A549 (cell line): ENCODE measurements at regions not wholly inside any gene's neighbourhood (a gene's known extent, or its start where the extent isn't known, plus 50 kb on each side); places are given as distances from the start of the nearest gene placed in this dataset.

Experiments used
- ATAC-seq, 2 experiments: fragments of 200-7000 bp in 1 of 2; fragments of >200 bp in 1 of 2; cut with Nextera tagmentation in 1 of 2; cut with Tn5 transposase in 1 of 2; 3 replicates each; pipeline versions ENCODE4 v1.8.0 to v1.9.1; 2018 to 2020; ENCODE audit warnings: mild to moderate bottlenecking in 1 of 2, moderate library complexity in 1 of 2
- CTCF ChIA-PET: fragments of 300-600 bp; sonication (Branson Sonifier 250); formaldehyde crosslinking; extraction: SDS; loops from one replicate; lab custom pipeline; 2021; ENCODE audit warnings: antibody characterized with exemption, inconsistent platforms; lab: Yijun Ruan, JAX
- POLR2A ChIA-PET: fragments of 350-600 bp; formaldehyde crosslinking; extraction: SDS; loops from one replicate; lab custom pipeline; 2021; ENCODE audit warnings: antibody characterized with exemption, inconsistent platforms; lab: Yijun Ruan, JAX
- DNase-seq, 2 experiments: peaks; one replicate each; pipeline versions ENCODE4 v3.0.0 to v3.0.0-alpha.2; 2011 to 2016; ENCODE audit warnings: low read depth in 1 of 2, low spot score in 1 of 2
- FAIRE-seq: peaks from 2 replicates; lab custom pipeline; 2011; peaks lifted over from hg19 to GRCh38; lab: Jason Lieb, UNC
- H3K27ac ChIP-seq, 2 experiments: fragments of >200 bp; sonication (Bioruptor Twin); formaldehyde crosslinking; 3 replicates each; pipeline ENCODE4 v1.5.1; 2016 to 2017
- H3K4me1 ChIP-seq: fragments of >200 bp; sonication (Bioruptor Twin); formaldehyde crosslinking; 3 replicates; pipeline ENCODE4 v1.6.1; 2016
- H3K4me2 ChIP-seq: fragments of >200 bp; sonication (Bioruptor Twin); formaldehyde crosslinking; 3 replicates; pipeline ENCODE4 v1.6.1; 2016
- H3K4me3 ChIP-seq: fragments of >200 bp; sonication (Bioruptor Twin); formaldehyde crosslinking; 3 replicates; pipeline ENCODE4 v1.5.1; 2016
- H3K9me3 ChIP-seq: fragments of >200 bp; sonication (Bioruptor Twin); formaldehyde crosslinking; 3 replicates; pipeline ENCODE4 v1.6.1; 2016
- CEBPB ChIP-seq, 2 experiments: fragments of >200 bp in 1 of 2; sonication (Bioruptor Twin) in 1 of 2; formaldehyde crosslinking in 1 of 2; IDR thresholded peaks; 2 replicates each; pipeline ENCODE4 v1.6.1; 2012 to 2016
- CHD2 ChIP-seq: fragments of 150-350 bp; IDR thresholded peaks from 2 replicates; pipeline ENCODE4 v1.6.1; 2014; ENCODE audit warnings: low read length; ENCODE audit not compliant: partially characterized antibody
- CHD4 ChIP-seq: fragments of 200-600 bp; sonication (generic); IDR thresholded peaks from 2 replicates; pipeline ENCODE4 v1.6.1; 2016; ENCODE audit warnings: antibody characterized with exemption, mild to moderate bottlenecking, borderline replicate concordance
- EHF ChIP-seq: fragments of 250-450 bp; sonication (Bioruptor Pico); IDR thresholded peaks from 2 replicates; pipeline ENCODE4 v1.5.0; 2020; ENCODE audit warnings: mild to moderate bottlenecking
- EHMT2 ChIP-seq: fragments of 200-600 bp; sonication (generic); IDR thresholded peaks from 2 replicates; pipeline ENCODE4 v1.6.1; 2016; ENCODE audit warnings: antibody characterized with exemption, low read depth, mild to moderate bottlenecking, moderate library complexity
- EP300 ChIP-seq, 2 experiments: fragments of >200 bp; sonication (Bioruptor Twin); formaldehyde crosslinking; IDR thresholded peaks; 2 replicates in 1 of 2; 3 replicates in 1 of 2; pipeline ENCODE4 v1.6.1; 2016 to 2017
- FOSB ChIP-seq: fragments of 250-450 bp; sonication (Bioruptor Pico); IDR thresholded peaks from 2 replicates; pipeline ENCODE4 v1.5.0; 2020; ENCODE audit warnings: mild to moderate bottlenecking, moderate library complexity
- FOXS1 ChIP-seq: fragments of 250-450 bp; sonication (Bioruptor Pico); IDR thresholded peaks from 2 replicates; pipeline ENCODE4 v1.5.0; 2020; ENCODE audit warnings: mild to moderate bottlenecking, moderate library complexity
- GATA3 ChIP-seq: IDR thresholded peaks from 2 replicates; pipeline ENCODE4 v1.6.1; 2012; ENCODE audit warnings: borderline replicate concordance
- HOXB5 ChIP-seq: fragments of 250-450 bp; sonication (Bioruptor Pico); IDR thresholded peaks from 2 replicates; pipeline ENCODE4 v1.5.0; 2020; ENCODE audit warnings: mild to moderate bottlenecking, moderate library complexity
- JUN ChIP-seq, 2 experiments: fragments of >200 bp; sonication (Bioruptor Twin); formaldehyde crosslinking; IDR thresholded peaks; 2 replicates in 1 of 2; 3 replicates in 1 of 2; pipeline ENCODE4 v1.6.1; 2016 to 2017
- MAZ ChIP-seq: fragments of 150-350 bp; IDR thresholded peaks from 2 replicates; pipeline ENCODE4 v1.6.1; 2014; ENCODE audit warnings: antibody characterized with exemption, low read depth, low read length, borderline replicate concordance
- NPAS2 ChIP-seq: fragments of 250-450 bp; sonication (Bioruptor Pico); IDR thresholded peaks from 2 replicates; pipeline ENCODE4 v1.8.0; 2022; ENCODE audit warnings: mild to moderate bottlenecking, moderate library complexity, borderline replicate concordance
- NR3C1 ChIP-seq: fragments of >200 bp; sonication (Bioruptor Twin); formaldehyde crosslinking; IDR thresholded peaks from 3 replicates; pipeline ENCODE4 v1.6.1; 2017
- PHF8 ChIP-seq: fragments of 200-600 bp; sonication (generic); IDR thresholded peaks from 2 replicates; pipeline ENCODE4 v1.6.1; 2016; ENCODE audit warnings: low read depth, mild to moderate bottlenecking, antibody characterized with exemption, moderate library complexity, borderline replicate concordance
- POLR2A ChIP-seq: IDR thresholded peaks from 2 replicates; pipeline ENCODE4 v1.6.1; 2012; ENCODE audit warnings: mild to moderate bottlenecking, low read length
- POLR2AphosphoS2 ChIP-seq: conservative IDR thresholded peaks from 2 replicates; pipeline ENCODE4 v1.6.1; 2012; ENCODE audit warnings: low read length, improper control_type of control experiment, inconsistent platforms
- RARB ChIP-seq: fragments of 250-450 bp; sonication (Bioruptor Pico); IDR thresholded peaks from 2 replicates; pipeline ENCODE4 v1.8.0; 2021; ENCODE audit warnings: mild to moderate bottlenecking, moderate library complexity
- RCOR1 ChIP-seq: fragments of 150-350 bp; IDR thresholded peaks from 2 replicates; pipeline ENCODE4 v1.6.1; 2014; ENCODE audit warnings: antibody characterized with exemption, low read length, low read depth
- RFX5 ChIP-seq: fragments of 450-650 bp; IDR thresholded peaks from 2 replicates; pipeline ENCODE4 v1.7.1; 2014; ENCODE audit warnings: antibody characterized with exemption, mild to moderate bottlenecking, moderate library complexity
- SREBF2 ChIP-seq: fragments of 450-650 bp; IDR thresholded peaks from 2 replicates; pipeline ENCODE4 v1.6.1; 2014; ENCODE audit warnings: mild to moderate bottlenecking, moderate library complexity
- TP53 ChIP-seq: fragments of 250-450 bp; sonication (Bioruptor Pico); IDR thresholded peaks from 2 replicates; pipeline ENCODE4 v1.5.0; 2021; ENCODE audit warnings: mild to moderate bottlenecking, moderate library complexity
- ZC3H11A ChIP-seq: fragments of 450-650 bp; IDR thresholded peaks from 2 replicates; pipeline ENCODE4 v1.6.1; 2014; ENCODE audit warnings: antibody characterized with exemption, mild to moderate bottlenecking
- ZSCAN20 ChIP-seq: fragments of 250-450 bp; sonication (Bioruptor Pico); IDR thresholded peaks from 2 replicates; pipeline ENCODE4 v1.8.0; 2022; ENCODE audit warnings: mild to moderate bottlenecking, moderate library complexity
- WGBS: methylation state at CpG from one replicate; pipeline ENCODE4 v1.1.6; 2017; ENCODE audit errors: missing lambda C conversion rate; 5-methylcytosine and 5-hydroxymethylcytosine counted together
- TF ChIP-seq, protein P1 (sequence below): fragments of 150-350 bp; IDR thresholded peaks from 2 replicates; pipeline ENCODE4 v1.6.1; 2014; ENCODE audit warnings: low read depth, mild to moderate bottlenecking, low read length
- TF ChIP-seq, protein P2 (sequence below): fragments of 250-450 bp; sonication (Bioruptor Pico); IDR thresholded peaks from 2 replicates; pipeline ENCODE4 v1.5.0; 2020; ENCODE audit warnings: low read depth, mild to moderate bottlenecking, moderate library complexity
- TF ChIP-seq, protein P3 (sequence below): IDR thresholded peaks from 2 replicates; pipeline ENCODE4 v1.6.1; 2012

DNA sequence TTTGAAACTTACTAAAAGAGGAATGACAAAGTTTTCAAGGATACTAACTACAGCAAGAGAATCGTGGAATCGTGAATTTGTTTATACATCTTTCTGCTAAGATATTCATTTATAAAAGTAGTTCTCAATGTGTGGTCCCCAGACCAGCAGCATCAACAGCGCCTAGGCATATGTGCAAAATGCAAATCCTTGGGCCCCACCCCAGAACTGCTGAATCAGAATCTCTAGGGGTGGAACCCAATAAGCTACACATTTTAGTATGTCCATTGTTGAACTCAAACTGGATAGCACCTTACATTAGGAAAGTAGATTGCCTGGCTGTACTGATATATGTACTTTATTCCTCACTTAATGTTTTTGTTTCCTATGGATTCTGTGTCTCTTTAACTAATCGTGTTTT lies 346.0 kb downstream of the MFSD1 start:
- no peak for ATAC-seq
- TF ChIP-seq ZC3H11A (no peak), FOSB (no peak), EP300 (IDR thresholded peaks at IDR 0.05) (no peak), EHF (no peak)
- TF ChIP-seq, protein P1, sequence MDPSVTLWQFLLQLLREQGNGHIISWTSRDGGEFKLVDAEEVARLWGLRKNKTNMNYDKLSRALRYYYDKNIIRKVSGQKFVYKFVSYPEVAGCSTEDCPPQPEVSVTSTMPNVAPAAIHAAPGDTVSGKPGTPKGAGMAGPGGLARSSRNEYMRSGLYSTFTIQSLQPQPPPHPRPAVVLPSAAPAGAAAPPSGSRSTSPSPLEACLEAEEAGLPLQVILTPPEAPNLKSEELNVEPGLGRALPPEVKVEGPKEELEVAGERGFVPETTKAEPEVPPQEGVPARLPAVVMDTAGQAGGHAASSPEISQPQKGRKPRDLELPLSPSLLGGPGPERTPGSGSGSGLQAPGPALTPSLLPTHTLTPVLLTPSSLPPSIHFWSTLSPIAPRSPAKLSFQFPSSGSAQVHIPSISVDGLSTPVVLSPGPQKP, result no peak
- 64% methylated on average over 4 of the region's 4 CpGs for WGBS

DNA sequence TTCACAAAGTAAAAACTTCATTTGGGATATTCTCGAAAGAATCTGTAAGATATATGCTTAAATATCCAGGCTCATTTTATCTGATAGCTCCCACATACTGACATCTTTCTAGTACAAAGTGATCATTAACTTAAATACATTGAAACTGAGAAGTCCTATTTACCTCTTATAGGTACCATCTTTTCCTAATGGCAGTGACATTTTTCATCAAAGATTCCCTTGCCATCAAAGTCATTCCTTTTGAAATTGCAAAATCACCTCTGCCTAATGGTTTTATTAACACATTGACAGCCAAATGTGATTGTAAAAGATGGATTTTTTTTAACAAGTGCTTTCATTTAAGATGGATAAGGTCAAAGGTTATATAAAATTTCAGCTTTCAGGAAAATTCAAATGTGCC lies 346.6 kb downstream of the MFSD1 start:
- H3K4me2 ChIP-seq, result no peak overlapping the region
- CTCF ChIA-PET, result interaction anchor here (0.6 kb wide), 1 partner anchor 855 kb away, joined by 4 read pairs; no protein-coding TSS in a partner anchor
- ATAC-seq (no peak), FAIRE-seq (no peak)
- H3K9me3 ChIP-seq, result no peaks in the 10 kb centered on the region
- WGBS, result 35% methylated on average over 1 of the region's 1 CpG
- no peak overlapping the region for H3K27ac ChIP-seq
- H3K4me3 ChIP-seq, result no peak overlapping the region
- no peaks in the 10 kb centered on the region for H3K4me1 ChIP-seq
- POLR2A ChIA-PET, result no interaction called here
- no peak for TF ChIP-seq EHMT2
- no peak for TF ChIP-seq CHD4
- no peak for TF ChIP-seq SREBF2
- no peak for TF ChIP-seq POLR2AphosphoS2
- TF ChIP-seq POLR2A, result no peak
- no peak for TF ChIP-seq FOSB
- no peak for TF ChIP-seq PHF8
- TF ChIP-seq TP53 (CRISPR knock-in tag), result no peak
- TF ChIP-seq GATA3, result no peak
- TF ChIP-seq MAZ, result no peak
- TF ChIP-seq JUN (IDR thresholded peaks at IDR 0.05), result no peak
- TF ChIP-seq, protein P2, sequence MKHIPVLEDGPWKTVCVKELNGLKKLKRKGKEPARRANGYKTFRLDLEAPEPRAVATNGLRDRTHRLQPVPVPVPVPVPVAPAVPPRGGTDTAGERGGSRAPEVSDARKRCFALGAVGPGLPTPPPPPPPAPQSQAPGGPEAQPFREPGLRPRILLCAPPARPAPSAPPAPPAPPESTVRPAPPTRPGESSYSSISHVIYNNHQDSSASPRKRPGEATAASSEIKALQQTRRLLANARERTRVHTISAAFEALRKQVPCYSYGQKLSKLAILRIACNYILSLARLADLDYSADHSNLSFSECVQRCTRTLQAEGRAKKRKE (CRISPR knock-in tag), result no peak
- TF ChIP-seq RCOR1, result no peak
- no peak for TF ChIP-seq FOXS1
- no peak for TF ChIP-seq HOXB5 (CRISPR knock-in tag)
- no peak for TF ChIP-seq ZSCAN20 (CRISPR knock-in tag)
- TF ChIP-seq NPAS2 (CRISPR knock-in tag), result no peak
- TF ChIP-seq, protein P1, result no peak
- TF ChIP-seq, all 56 proteins: peak for 0
- DNase-seq, result no peak

More for the DNA sequence above, 346.0 kb downstream of the MFSD1 start:
- Histone ChIP-seq H3K4me2 (no peak overlapping the region), H3K27ac (no peak overlapping the region), H3K4me3 (no peak overlapping the region), H3K4me1 (no peaks in the 10 kb centered on the region), H3K9me3 (no peaks in the 10 kb centered on the region)
- ChIA-PET POLR2A (no interaction called here), CTCF (interaction anchor here (1.0 kb wide), 1 partner anchor 10 kb away, joined by 3 read pairs; no protein-coding TSS in a partner anchor)
- FAIRE-seq, result no peak
- no peak for DNase-seq

DNA sequence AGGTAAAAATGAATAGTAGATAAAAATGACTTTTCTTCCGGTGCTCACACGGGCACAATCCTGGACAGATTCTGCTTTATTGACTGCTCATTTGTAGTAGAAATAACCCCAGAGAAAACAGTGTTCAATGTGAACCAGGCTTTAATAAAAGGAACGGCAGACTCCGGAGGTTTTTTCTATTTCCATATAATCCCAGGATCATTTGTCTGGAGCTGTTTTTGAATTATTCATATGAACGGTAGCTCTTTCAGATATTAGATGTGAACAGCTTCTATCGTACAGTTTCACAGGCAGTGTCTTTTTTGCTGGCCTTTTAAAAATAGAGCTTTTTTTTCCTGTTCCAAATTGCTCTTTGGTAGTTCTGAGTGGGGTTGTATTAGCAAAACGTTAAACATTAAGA lies 347.3 kb downstream of the MFSD1 start:
- Histone ChIP-seq H3K4me3 (no peak overlapping the region), H3K4me2 (no peak overlapping the region), H3K4me1 (no peaks in the 10 kb centered on the region), H3K9me3 (no peaks in the 10 kb centered on the region), H3K27ac (no peak overlapping the region)
- ATAC-seq (no peak), DNase-seq (no peak), FAIRE-seq (no peak)
- CTCF ChIA-PET, result no interaction called here
- POLR2A ChIA-PET, result no interaction called here
- WGBS, result 70% methylated on average over 7 of the region's 7 CpGs
- TF ChIP-seq, protein P3, sequence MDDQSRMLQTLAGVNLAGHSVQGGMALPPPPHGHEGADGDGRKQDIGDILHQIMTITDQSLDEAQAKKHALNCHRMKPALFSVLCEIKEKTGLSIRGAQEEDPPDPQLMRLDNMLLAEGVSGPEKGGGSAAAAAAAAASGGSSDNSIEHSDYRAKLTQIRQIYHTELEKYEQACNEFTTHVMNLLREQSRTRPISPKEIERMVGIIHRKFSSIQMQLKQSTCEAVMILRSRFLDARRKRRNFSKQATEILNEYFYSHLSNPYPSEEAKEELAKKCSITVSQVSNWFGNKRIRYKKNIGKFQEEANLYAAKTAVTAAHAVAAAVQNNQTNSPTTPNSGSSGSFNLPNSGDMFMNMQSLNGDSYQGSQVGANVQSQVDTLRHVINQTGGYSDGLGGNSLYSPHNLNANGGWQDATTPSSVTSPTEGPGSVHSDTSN, result no peak
- TF ChIP-seq CEBPB (IDR thresholded peaks at IDR 0.05) (no peak), NR3C1 (no peak), CHD2 (no peak), RARB (CRISPR knock-in tag) (no peak), RFX5 (no peak), NPAS2 (CRISPR knock-in tag) (no peak), SREBF2 (no peak)
